ENCODE measurements at regions not wholly inside any gene's neighbourhood (a gene's known extent, or its start where the extent isn't known, plus 50 kb on each side); places are given as distances from the start of the nearest gene placed in this dataset.
A peak's percentile ranks its signal among the peaks of the same experiment; 100 is the strongest.

DNA sequence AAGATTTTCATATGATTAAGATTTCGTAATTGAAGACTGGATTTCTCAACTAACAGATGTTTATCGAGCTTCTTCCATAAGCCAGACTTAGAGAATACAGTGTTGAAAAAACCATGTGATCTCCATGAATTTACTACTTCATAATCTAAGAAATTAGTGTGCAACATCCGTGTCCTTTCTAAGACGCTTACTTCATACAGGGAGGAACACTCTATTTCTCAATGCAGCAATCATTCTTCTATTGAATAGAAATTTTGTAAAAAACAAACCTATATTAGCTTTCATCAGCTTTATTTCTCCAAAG lies 946.3 kb downstream of the KCNJ2 start:
- no peak for DNase-seq (ENCODE audit: low read depth, low spot score)

DNA sequence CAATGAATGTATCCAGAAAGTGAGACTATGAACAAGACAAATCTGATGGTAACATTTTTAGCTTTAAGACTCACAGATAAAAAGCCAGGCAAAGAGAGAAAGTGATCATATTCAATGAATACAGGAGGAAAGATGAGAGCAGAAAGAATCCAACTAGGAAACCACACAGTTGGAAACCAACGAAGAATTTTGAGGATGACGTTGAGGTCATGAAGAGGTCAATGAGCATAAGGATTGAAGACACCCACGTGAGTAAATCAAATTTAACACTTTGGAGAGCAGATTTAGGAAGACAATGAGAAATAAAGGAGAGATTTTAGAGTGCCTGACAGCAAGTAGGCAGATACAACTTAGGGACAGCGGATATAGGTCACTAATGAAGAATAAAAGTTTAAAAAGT lies 948.1 kb downstream of the KCNJ2 start:
- DNase-seq (ENCODE audit: low read depth, low spot score), result no peak

DNA sequence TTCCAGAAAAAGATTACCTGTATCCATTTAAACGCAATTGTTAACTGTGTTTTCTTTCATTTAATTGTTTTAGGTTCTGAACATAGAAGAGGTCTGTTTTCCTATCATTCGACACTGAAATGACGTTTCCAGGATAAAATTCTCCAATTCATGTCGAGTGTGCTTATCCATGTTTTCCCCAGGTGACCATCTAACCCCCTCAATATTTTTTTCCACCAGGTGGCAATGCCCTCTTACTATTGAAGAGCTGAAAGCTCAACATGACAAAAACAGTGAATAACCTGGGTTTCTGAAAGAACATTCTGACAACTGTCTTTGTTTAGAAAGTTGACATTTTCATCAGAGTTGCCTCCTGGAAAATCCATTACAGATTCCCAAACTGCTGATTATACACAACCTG lies 948.7 kb downstream of the KCNJ2 start:
- DNase-seq (ENCODE audit: low read depth, low spot score), result peak; percentile 3

DNA sequence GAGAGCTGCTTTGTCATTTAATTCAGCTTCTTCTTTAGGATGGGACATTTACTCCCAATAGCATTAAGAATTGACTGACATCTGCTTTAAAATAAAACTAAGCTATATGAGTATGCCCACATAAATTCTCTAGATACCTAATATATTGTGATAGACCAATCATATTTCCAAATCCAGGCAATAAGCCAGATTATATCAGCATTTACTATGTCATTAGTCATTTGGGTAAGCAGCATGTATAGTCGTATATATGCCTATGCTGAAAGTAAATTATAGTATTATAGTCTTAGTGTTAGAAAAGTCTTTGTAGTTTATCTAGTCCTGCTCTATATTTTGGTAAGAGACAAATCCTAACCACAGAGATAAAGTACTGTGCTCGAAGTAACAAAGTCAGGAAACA lies 958.1 kb downstream of the KCNJ2 start:
- no peak for DNase-seq (ENCODE audit: low read depth, low spot score)

DNA sequence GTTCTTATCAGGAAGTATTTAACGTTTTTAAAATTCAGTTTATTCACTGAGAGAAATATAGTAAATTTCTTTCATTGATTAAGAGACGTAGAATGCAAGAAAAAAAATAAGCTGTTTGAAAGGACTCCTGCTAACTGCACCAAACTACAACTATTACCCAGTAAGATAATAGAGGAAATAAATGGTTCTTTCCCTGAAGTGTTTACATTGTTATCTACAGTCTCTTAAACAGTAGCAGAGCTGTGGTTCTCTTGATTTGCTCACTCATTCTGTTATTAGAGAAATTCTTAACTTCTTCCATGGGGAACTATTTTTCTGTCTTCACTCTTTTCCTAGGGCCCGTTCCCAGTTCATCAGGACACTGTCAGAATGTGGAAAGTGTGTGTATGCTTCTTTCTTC lies 973.0 kb downstream of the KCNJ2 start:
- no peak for DNase-seq (ENCODE audit: low read depth, low spot score)

DNA sequence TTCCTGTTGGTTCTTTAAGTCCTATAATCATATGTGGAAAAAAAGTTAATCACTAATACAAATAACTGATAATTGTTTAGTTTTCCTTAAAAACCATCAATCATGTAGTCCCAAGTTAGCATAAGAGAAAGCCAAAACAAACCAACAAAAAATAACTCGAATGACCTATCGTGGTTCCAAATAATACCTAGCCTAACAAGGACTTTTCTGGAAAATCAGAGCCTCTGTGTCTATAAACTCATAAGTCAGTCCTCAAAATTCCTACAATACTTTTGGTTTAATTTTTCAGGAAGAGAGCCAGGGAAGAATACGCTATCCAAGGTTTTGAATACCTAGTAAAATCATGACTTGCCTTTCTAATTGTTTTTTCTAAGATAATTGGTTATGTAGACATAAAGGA lies 975.3 kb upstream of the SOX9 start:
- no peak for DNase-seq (ENCODE audit: low read depth, low spot score)

DNA sequence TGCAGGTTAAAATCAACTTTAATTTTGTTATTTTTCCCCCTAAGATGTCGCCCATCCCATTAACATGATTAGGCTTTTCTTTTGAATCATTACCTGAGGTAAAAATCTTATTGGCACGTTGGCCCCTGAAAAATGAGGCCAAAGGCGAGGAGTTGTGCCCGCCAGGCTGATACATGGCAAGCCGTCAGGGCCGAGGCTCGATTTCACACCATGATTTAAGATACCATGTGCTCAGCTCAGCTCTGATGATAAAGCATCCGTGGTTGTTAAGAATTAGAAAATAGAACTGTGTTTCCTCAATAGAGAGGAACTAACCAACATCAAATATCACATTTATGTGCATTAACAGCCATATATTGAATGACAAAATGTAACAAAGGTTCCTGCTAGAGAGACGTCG lies 972.9 kb upstream of the SOX9 start:
- no peak for DNase-seq (ENCODE audit: low read depth, low spot score)

DNA sequence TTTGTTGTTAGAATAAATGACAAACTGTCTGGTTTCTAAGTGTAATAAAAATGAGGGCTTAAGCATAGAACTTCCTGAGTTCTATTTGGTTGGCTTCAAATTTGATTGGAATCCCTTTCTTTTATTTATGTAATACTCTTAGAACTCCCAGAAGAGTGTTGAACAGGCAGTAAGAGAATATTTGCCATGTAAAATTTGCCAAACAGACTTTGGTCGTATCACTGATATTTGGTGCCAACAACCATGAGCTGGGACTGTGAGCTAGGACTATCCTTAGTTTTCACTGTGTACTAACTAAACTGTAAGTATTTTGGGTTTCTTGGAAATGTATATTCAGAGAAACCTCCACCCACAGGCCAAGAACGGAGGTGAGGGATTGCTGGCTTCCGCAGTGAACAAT lies 971.2 kb upstream of the SOX9 start:
- no peak for DNase-seq (ENCODE audit: low read depth, low spot score)

DNA sequence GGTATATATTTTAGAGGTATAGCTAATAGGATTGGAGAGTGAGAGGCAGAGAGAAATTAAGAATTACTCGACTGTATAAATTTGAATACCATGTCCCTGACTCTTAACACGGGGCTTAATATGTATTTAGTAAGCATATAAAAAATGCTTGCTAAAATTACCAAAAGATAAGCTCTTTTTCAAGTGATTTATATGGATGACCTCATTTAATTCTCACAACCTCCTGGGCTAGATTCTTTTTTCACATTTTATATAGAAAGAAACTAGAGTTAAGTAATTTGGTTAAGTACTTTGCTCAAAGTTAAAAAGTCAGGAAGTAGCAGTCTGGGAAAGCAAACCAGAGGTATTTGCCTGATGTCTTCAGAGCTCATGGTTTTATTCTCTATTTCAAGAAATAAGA lies 963.5 kb upstream of the SOX9 start:
- DNase-seq (ENCODE audit: low read depth, low spot score), result no peak

DNA sequence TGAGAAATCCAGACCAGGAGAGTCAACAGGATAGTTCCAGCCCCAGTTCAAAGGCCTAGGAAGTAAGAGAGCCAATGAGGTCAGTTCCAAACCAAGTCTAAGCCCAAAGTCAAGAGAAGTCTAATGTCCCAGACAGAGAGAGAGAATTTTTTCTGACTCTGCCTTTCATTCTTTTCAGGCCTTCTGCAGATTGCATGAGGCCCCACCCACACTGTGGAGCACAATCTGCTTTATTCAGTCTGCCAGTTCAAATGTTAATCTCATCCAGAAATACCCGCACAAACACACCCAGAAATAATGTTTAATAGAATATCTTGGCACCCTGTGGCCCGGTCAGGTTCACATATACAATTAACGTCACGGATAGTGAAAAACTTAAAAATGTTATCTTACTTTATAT lies 962.4 kb upstream of the SOX9 start:
- no peak for DNase-seq (ENCODE audit: low read depth, low spot score)

DNA sequence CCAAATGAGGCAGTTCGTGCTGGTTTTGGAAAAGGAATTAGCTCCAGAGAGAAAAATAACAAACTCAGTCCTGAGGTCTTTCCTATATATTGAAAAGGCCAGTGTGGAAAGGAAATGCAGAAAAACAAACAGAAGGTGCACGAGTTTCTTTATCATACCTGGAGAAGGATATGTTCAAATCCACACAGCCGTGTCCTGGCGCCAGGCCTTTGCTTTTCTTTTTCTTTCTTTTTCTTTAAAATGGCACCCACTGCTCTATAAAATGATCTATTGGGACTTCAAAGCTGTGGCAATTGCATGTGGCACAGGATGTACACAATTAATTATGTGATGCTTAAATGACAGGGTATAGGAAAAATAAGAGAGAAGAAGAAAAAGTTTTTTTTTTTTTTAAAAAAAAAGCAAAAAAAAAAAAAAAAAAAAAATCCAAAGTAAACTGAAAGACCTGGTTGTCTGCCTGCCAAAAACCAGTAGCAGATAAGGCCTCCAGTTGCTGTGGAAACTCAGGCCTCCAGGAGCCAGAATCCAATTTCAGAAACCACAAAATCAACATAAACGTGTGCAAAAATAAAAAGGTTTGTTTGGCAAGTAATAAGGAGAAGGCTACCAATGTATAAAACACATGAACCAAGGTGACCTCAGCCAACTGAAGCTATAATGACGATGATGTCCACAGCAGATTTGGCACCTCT lies 957.6 kb upstream of the SOX9 start:
- no peak for DNase-seq (ENCODE audit: low read depth, low spot score)

DNA sequence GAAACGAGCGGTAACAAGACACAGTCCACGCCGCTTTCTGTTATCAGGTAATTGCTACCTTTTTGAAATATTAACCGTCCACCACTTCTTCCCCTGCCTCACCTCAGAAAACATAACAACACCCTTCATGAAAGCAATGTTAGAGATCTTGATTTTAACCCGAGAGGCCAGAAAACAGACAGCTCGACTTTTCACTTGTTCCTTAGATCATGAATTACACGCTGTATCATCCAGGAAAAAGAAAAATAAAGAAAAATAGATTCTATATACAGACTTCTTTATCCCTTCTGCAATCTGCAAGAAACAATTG lies 957.1 kb upstream of the SOX9 start:
- DNase-seq (ENCODE audit: low read depth, low spot score), result no peak

DNA sequence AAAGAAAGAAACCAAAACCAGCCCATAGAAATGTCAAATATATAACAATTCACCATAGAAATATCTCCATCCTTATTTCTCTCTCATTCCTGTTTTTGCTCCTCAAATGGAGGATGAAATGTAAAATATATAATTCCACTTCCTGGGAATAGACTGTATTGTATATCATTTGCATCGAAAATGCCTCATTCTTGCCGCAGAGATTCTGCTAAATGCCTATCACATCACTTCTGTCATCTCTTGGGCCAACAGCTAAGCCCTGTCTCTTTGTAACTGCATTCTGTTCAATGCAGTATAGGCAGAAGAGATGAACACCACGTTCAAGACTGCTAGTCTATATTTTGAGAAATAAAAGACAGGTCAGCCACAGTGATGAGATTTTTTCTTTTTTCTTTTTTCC lies 956.3 kb upstream of the SOX9 start:
- no peak for DNase-seq (ENCODE audit: low read depth, low spot score)

DNA sequence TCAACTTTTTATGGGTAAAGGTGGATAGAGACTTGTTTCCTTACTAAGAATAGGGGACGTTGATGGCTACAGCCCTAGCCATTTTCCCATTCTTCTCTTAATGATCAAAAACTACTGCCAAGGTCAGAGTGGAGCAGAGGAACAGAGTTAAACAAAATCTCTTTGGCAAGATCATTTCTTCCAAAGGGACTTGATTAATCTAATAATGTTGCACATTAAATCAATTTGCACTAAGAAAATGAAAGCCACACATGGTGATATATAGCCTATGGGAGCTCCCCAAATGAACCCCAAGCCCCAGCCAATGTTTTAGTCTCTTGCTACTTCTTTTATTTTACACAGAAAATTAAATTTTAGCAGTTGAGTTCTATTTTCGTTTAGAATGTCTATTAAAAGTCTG lies 954.5 kb upstream of the SOX9 start:
- DNase-seq (ENCODE audit: low read depth, low spot score), result no peak

DNA sequence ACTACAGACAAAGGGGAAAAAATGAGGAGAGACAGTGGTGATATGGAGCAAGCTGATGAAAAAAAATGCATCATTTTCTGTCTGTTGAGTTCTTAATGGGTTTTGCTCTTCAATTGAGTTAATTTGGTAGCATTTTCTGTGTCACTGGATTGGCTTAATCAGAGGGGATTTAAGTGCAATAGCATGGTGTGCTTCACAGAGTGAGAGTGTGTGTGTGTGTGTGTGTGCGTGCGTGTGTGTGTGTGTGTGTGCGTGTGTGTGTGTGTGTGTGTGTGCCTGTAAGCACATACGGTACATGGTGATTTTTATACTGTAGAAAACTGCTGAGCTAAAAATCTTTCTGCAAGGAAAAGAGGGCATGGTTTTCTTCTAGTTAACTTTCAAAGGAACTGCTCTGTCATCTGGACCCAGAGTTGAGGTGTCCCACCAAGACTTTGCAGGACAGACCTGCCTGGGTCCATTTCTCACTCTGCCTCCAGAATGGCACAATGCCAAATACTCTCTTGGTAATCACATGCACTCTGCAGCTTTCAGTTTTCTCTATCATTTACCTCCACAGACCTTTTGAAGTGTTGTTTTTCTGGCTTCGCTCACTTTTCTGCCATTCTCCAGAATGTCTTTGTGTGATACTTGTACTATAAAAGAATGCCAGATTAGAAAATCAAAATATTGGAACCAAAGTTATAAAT lies 952.6 kb upstream of the SOX9 start:
- no peak for DNase-seq (ENCODE audit: low read depth, low spot score)

DNA sequence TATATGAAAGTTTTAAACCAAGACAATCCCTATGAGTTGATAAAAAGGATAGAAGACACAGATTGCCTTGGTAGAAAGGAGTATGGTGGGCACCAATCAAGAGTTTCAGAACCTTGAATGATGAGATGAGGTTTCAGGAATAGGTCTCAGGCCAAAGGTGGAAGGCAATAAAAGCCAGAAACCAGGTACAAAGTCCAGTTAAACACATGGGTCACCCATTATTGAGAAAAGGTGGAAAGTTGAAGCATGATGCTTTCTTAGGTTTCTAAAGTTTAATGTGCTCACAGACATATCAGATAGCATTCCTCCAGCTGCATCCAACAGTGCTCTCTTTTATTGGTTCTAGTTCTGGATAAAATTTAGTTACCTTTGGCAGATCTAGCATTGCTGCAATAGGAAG lies 950.8 kb upstream of the SOX9 start:
- DNase-seq (ENCODE audit: low read depth, low spot score), result no peak

DNA sequence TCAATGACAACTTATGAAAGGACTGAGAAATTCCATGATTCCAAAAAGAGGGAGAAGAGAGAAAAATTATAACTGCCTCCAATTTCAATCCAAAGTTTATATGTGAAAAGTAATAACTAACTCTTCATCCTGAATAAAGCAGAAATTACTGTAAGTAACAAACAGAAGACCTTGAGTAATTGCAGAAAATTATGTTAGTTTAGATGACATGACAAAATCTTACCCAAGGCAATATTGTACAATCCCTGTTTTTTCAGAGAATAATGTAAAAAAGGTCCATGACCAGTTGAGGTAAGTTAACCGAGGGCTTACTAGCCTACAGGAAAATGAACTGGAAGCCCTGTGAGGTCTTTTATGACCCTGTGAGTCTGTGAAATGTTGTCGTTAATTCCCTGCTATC lies 949.5 kb upstream of the SOX9 start:
- no peak for DNase-seq (ENCODE audit: low read depth, low spot score)

DNA sequence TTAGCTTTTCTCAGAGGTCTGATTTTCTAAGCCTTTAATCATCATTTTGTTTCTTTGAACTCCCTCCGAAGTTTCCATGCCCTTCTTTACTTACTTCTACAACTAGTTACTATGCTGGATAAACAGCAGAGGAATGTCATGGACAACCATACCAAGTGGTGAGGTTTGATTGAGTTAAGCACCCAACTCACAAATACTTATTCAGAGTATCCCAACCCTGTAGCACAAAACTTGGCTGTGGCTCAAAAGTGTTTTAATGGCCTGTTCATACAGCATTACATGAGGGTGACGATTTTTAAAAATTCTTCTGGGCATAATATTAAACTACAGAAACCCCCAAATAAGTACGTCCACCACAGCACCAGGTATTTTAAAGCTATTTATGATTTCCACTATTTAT lies 946.8 kb upstream of the SOX9 start:
- no peak for DNase-seq (ENCODE audit: low read depth, low spot score)

DNA sequence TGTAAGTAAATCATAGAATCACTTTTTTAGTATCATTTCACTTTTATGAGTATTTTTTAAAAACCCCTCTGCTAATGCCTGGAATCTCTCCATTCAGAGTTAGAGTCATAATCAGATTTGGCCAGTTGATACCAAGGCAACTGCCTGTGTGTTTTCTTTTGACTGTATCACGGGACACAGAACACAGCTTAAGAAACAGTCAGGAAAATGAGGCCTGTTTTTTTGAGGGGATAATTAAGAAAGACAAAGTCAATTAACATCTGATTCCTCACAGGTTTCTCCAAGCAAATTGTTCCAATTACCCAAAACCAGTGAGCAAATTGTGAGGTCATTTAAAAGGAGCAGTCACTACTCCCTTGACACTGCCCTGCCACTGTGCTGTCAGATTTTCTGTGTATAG lies 944.5 kb upstream of the SOX9 start:
- DNase-seq (ENCODE audit: low read depth, low spot score), result no peak

DNA sequence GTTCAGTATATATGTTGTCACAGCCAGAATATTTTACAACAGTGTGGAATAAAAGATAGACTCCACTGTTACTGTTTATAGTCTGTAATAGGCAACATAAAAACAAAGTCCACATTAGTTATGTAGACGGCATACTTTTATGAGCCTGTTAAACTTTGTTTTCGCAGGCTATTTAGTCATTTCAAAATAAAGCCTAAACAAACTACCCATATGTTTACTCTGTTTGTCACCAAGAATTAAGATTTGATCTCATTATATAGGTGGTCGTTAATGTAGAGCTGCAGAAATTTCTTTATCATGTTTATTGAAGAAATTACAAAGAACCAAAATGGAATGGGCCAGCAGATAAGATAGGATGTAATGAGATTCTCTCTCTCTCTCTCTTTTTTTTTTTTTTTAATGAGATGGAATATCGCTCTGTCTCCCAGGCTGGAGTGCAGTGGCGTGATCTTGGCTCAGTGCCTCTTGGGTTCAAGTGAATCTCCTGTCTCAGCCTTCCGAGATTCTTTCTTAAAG lies 943.8 kb upstream of the SOX9 start:
- DNase-seq (ENCODE audit: low read depth, low spot score), result no peak

DNA sequence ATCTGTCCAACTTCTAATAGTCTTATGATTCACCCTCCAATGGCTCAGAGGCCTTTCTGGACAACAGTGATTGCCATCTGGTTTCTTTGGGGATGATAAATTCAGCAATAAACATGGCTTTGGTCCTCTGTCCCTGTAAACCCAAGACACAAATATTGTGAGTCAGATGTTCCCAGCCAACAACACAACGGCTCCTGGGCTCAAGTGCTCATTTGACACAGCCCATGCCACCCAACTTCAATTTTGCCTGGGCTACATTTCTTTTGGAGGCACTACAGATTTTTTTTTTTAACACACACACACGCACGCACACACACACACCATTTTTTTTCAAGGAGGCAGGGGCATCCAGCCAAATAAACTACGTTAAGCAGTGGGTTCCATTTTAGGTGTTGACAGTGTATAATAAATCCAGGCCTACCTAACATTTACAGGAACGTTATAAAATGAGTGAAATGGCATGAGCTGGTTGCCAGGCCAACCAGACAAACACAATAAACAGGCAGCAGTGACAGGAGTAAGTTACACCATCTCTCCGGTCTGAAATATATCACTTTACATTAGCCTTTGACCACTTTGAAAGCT lies 939.9 kb upstream of the SOX9 start:
- no peak for DNase-seq (ENCODE audit: low read depth, low spot score)

DNA sequence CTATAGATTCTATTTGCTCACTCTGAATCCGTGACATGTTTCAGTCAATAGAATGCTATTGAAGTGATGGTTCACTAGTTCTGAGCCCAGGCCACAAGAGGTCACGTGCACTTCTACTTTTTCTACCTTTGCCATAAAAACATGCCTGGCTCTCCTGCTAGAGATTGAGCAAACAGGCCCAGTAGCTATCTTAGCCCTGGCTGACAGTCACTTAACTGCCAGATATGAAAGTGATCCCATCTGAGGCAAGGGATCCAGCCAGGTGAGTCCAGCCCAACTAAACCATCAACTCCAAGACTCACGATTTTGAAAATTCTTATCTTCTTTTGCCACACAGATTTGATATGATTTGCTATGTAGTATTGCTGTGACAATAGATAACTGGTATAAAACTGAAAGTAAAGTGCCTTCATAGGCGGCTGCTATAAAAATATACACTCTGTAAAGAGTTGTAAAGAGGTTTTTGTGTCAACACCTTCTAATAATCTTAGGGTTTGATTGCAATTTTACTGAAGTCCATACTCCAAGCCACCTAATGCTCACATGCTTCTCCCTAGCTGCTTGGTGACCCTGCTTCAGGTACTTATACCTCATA lies 937.7 kb upstream of the SOX9 start:
- DNase-seq (ENCODE audit: low read depth, low spot score), result no peak

DNA sequence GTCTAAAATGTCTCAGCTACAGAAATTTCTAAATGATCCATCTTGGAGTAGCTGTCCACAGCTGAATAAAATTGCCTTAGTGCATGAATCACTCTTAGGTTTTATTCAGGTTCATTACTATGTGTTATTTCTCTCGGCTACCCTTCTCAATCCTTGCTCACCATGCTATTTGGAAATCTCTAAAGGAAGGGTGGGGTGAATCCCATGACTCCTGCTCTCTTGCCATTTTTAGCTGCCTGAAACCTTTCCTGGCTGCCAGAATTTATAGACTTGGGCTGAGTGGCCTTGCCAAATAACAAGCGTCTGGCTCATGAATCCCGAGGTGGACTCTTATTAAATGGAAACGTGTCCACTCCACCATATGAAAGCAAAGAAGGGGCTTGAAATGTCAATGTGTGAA lies 936.1 kb upstream of the SOX9 start:
- DNase-seq (ENCODE audit: low read depth, low spot score), result no peak
